ENCODE measurements at regions not wholly inside any gene's neighbourhood (a gene's known extent, or its start where the extent isn't known, plus 50 kb on each side); places are given as distances from the start of the nearest gene placed in this dataset.

GRCh38 chr3:152208439-152208838 is 60.3 kb upstream of the MBNL1 start:
- no peak for DNase-seq (ENCODE audit: low read depth)
- no peak for TF ChIP-seq CTCF (IDR thresholded peaks at IDR 0.05; ENCODE audit: insufficient read depth, low read depth, low read length)
- CTCF ChIA-PET = interaction anchor here (0.6 kb wide), 1 partner anchor 10 kb away, joined by 3 read pairs; no protein-coding TSS in a partner anchor

DNA sequence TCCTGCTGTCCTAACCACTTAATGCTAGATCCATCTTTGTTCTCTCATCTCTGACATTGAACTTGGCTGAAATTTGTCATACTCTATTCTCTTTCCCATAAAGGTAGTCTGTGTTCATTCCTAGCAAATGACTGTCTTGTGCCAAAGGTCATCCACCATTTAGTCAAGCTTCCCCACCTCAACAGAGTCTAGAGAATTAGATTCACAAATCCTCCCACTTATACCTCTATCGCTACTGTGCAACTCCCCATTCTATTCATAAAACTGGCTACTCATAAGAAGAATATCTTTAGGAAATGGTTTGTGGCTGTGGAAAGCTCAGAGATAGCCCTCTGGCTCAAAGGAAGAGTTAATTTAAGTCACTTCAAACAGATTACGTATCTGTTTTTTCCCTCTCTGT is 59.7 kb upstream of the MBNL1 start:
- no peak for DNase-seq (ENCODE audit: low read depth)
- POLR2A ChIA-PET = no interaction called here
- no peak for TF ChIP-seq CTCF (IDR thresholded peaks at IDR 0.05; ENCODE audit: insufficient read depth, low read depth, low read length)
- no peaks in the 10 kb centered on the region for H3K36me3 ChIP-seq (ENCODE audit: control insufficient read depth, insufficient read depth, low read length)
- CTCF ChIA-PET = no interaction called here
- H3K27me3 ChIP-seq (ENCODE audit: control insufficient read depth, insufficient read depth, low read length) = no peaks in the 10 kb centered on the region
- no peak overlapping the region for H3K4me3 ChIP-seq (ENCODE audit: low read depth, low read length)

More at GRCh38 chr3:152208439-152208838, 60.3 kb upstream of the MBNL1 start:
- Histone ChIP-seq H3K36me3 (ENCODE audit: control insufficient read depth, insufficient read depth, low read length) (no peaks in the 10 kb centered on the region), H3K4me3 (ENCODE audit: low read depth, low read length) (no peak overlapping the region), H3K27me3 (ENCODE audit: control insufficient read depth, insufficient read depth, low read length) (no peaks in the 10 kb centered on the region)
- POLR2A ChIA-PET = no interaction called here

DNA sequence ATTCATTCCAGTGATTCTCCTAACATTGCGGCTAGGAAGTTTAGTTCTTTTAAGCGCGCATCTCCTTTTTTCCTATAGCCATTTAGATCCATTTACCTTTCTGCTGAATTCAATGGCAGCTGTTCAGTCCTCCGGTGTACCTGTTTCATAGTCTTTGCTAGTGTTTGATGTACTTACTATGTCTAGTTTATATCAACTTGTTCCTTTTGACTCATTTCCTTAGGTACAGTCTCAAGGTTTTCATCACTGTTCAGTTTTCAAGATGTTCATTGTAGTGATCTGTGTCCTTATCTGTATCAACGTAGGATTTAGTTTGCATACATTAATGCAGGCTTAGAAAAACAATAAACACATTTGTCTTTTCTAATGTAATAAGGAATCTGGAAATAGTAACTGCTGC is 59.0 kb upstream of the MBNL1 start:
- TF ChIP-seq CTCF (IDR thresholded peaks at IDR 0.05; ENCODE audit: insufficient read depth, low read depth, low read length) = no peak
- Histone ChIP-seq H3K27me3 (ENCODE audit: control insufficient read depth, insufficient read depth, low read length) (no peaks in the 10 kb centered on the region), H3K36me3 (ENCODE audit: control insufficient read depth, insufficient read depth, low read length) (no peaks in the 10 kb centered on the region), H3K4me3 (ENCODE audit: low read depth, low read length) (no peak overlapping the region)
- ChIA-PET POLR2A (no interaction called here), CTCF (no interaction called here)
- no peak for DNase-seq (ENCODE audit: low read depth)

DNA sequence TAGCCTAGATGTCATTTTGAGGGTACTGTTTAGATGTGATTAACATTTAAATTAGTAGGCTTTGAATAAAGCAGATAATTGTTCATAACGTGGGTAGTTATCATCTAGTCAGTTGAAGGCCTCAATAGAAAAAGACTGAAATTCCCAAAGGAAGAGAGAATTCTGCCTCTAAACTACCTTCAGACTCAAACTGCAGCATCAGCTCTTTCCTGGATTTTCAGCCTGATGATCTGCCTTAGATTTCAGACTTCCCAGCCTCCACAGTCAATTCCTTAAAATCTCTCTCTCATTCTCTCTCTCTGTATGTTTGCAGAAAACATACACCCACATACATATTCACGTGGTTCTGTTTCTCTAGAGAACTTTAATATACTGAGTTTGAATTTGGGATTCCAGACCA is 58.0 kb upstream of the MBNL1 start:
- POLR2A ChIA-PET = no interaction called here
- CTCF ChIA-PET = interaction anchor here (0.5 kb wide), 1 partner anchor 233 kb away, joined by 4 read pairs; no protein-coding TSS in a partner anchor
- no peak for DNase-seq (ENCODE audit: low read depth)
- Histone ChIP-seq H3K27me3 (ENCODE audit: control insufficient read depth, insufficient read depth, low read length) (no peaks in the 10 kb centered on the region), H3K36me3 (ENCODE audit: control insufficient read depth, insufficient read depth, low read length) (no peaks in the 10 kb centered on the region), H3K4me3 (ENCODE audit: low read depth, low read length) (no peak overlapping the region)
- no peak for TF ChIP-seq CTCF (IDR thresholded peaks at IDR 0.05; ENCODE audit: insufficient read depth, low read depth, low read length)

- Histone ChIP-seq H3K4me3 (ENCODE audit: low read depth, low read length) (no peak overlapping the region), H3K27me3 (ENCODE audit: control insufficient read depth, insufficient read depth, low read length) (no peaks in the 10 kb centered on the region), H3K36me3 (ENCODE audit: control insufficient read depth, insufficient read depth, low read length) (no peaks in the 10 kb centered on the region)
- ChIA-PET CTCF (no interaction called here), POLR2A (no interaction called here)
- DNase-seq (ENCODE audit: low read depth) = no peak
- no peak for TF ChIP-seq CTCF (IDR thresholded peaks at IDR 0.05; ENCODE audit: insufficient read depth, low read depth, low read length)
These were observed 57.1 kb upstream of the MBNL1 start for GRCh38 chr3:152211655-152212054.

Data from BJ (cell line).